Heart left ventricle (tissue), 13 donors: ENCODE measurements at regions not wholly inside any gene's neighbourhood (a gene's known extent, or its start where the extent isn't known, plus 50 kb on each side); places are given as distances from the start of the nearest gene placed in this dataset.

ENCODE experiments used
- CTCF ChIP-seq, 12 donors: fragments of 200-600 bp; sonication (generic) in 4 of 12; IDR thresholded peaks; one replicate each; pipeline versions ENCODE4 v1.5.0 to v1.8.0; 2018 to 2022; ENCODE audit warnings: antibody characterized with exemption in 12 of 12, mild to moderate bottlenecking in 5 of 12
- POLR2A ChIP-seq, 2 donors: fragments of 450-650 bp; IDR thresholded peaks; one replicate each; pipeline ENCODE4 v1.6.1; 2017; ENCODE audit warnings: antibody characterized with exemption in 2 of 2, mild to moderate bottlenecking in 2 of 2, moderate library complexity in 2 of 2
- donor health status: ischemic (EF 13 %, LVEDD 7.1; RV severe dilation, severe dysfunction).
- donor health status: DM: no; HTN: yes; CAD: no.
- donor health status: DM: no; HTN: no; CAD: no.
- donor health status: ischemic (EF 25% LVEDD 6.9; RV normal size, moderate dysfunction).
- donor health status: ischemic (EF 25% LVEDD 5.7; RV mildly dilated, moderate dysfunction).
- donor health status: ischemic (EF 35%, LVEDD 5.7; RV mildly dilated, moderate dysfunction).
- donor health status: nonischemic (EF 11% LVEDD 7.7; RV severe dilation, severe dysfunction).
- donor health status: DM: yes; HTN: yes; CAD: no.
- donor health status: PGD.
- donor health status: ischemic (EF 29% LVEDD 5.4; RV normal size, mild dysfunction).
- donor health status: nonischemic (EF 23%, LVEDD 6.1; RV moderate dilation, normal function).

- TF ChIP-seq CTCF (IDR thresholded peaks at IDR 0.05): no peak
- TF ChIP-seq POLR2A (IDR thresholded peaks at IDR 0.05): no peak
Measured at GRCh38 chr14:87380054-87380453, 612.9 kb downstream of the GALC start.
